K562 (cell line): ENCODE measurements at regions not wholly inside any gene's neighbourhood (a gene's known extent, or its start where the extent isn't known, plus 50 kb on each side); places are given as distances from the start of the nearest gene placed in this dataset. TPM values are rescaled to one million over a fixed set of nuclear protein-coding genes. Genes with fewer than 3 reads are reported as not detected.

Experiments
- CEBPG ChIP-seq, 3 experiments: fragments of 200-800 bp in 1 of 3; sonication (Bioruptor generic) in 1 of 3; sonication (generic) in 1 of 3; formaldehyde crosslinking in 1 of 3; IDR thresholded peaks in 2 of 3; conservative IDR thresholded peaks in 1 of 3; 2 replicates each; pipeline versions ENCODE4 v1.6.1 to v1.8.0; 2016 to 2022; ENCODE audit warnings: missing compliant biosample characterization in 2 of 3, missing genetic modification characterization in 2 of 3, mild to moderate bottlenecking in 1 of 3, missing genetic modification reagents in 1 of 3
- CTBP1 ChIP-seq: fragments of 450-650 bp; IDR thresholded peaks from 2 replicates; pipeline ENCODE4 v1.6.1; 2016; ENCODE audit warnings: borderline replicate concordance
- DMBX1 ChIP-seq: fragments of 250-450 bp; sonication (Bioruptor Pico); IDR thresholded peaks from 2 replicates; pipeline ENCODE4 v1.8.0; 2022; ENCODE audit warnings: inconsistent platforms, mild to moderate bottlenecking, moderate library complexity, borderline replicate concordance
- JUND ChIP-seq, 2 experiments: IDR thresholded peaks; 2 replicates in 1 of 2; 3 replicates in 1 of 2; pipeline ENCODE4 v1.6.1; 2011; ENCODE audit warnings: borderline replicate concordance in 2 of 2, low read depth in 2 of 2, low read length in 2 of 2, improper control_type of control experiment in 1 of 2, missing biosample characterization in 1 of 2, missing genetic modification characterization in 1 of 2, missing genetic modification reagents in 1 of 2
- ZNF79 ChIP-seq: fragments of 250-450 bp; sonication (Bioruptor Pico); IDR thresholded peaks from 2 replicates; pipeline ENCODE4 v1.4.0; 2020; ENCODE audit warnings: low read depth, mild to moderate bottlenecking, moderate library complexity
- ZSCAN32 ChIP-seq: fragments of 450-650 bp; formaldehyde crosslinking; IDR thresholded peaks from 2 replicates; pipeline ENCODE4 v1.4.0; 2020; ENCODE audit warnings: mild to moderate bottlenecking, moderate library complexity
- small RNA-seq: library from RNA; depleted of rRNA; stranded (forward); fragments of <200 nt; gene quantifications from one replicate; pipeline ENCODE3, GENCODE V24; 2014
- TF ChIP-seq, protein P1 (sequence below), 2 experiments: fragments of 450-650 bp in 1 of 2; sonication (generic) in 1 of 2; formaldehyde crosslinking in 1 of 2; IDR thresholded peaks in 1 of 2; conservative IDR thresholded peaks in 1 of 2; 2 replicates each; pipeline versions ENCODE4 v1.6.1 to v1.8.1; 2016 to 2023; ENCODE audit warnings: mild to moderate bottlenecking in 2 of 2, moderate library complexity in 2 of 2, inconsistent platforms in 1 of 2, missing genetic modification reagents in 1 of 2

DNA sequence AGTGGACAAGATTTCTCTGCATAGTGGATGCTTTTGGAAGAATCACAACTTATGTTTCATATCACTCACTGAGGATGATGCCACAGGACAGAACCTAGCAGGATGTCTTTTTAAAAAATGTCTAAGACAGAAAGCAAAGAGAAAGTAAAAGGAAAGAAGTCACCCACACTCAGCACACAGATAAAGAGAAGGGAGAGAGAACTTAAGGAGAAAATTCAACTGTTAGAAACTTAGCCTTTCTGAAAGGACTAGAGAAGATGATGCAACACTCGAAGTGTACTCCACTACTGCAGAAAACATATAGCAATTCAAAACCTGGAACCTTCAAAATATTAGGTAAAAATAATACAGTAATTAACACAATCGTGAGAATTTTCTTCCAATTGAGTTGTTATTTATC is 52.8 kb upstream of the STK26 start (continued):
- peak; percentile 15; the same call in 1 of the 2 replicates for TF ChIP-seq CEBPG (CRISPR knock-in tag; IDR thresholded peaks at IDR 0.05)
- peak; percentile 88 to 95 for TF ChIP-seq CEBPG (tag; conservative IDR thresholded peaks at IDR 0.05 in 1 of 2, IDR thresholded peaks at IDR 0.05 in 1 of 2)
- peak; percentile 77; the same call in 1 of the 2 replicates for TF ChIP-seq ZSCAN32 (CRISPR knock-in tag)
- 0 out of 2 replicates have a peak, but pooled peaks have one; percentile 28 for TF ChIP-seq ZNF79
- TF ChIP-seq, protein P1, sequence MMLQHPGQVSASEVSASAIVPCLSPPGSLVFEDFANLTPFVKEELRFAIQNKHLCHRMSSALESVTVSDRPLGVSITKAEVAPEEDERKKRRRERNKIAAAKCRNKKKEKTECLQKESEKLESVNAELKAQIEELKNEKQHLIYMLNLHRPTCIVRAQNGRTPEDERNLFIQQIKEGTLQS (IDR thresholded peaks at IDR 0.05), result peak; percentile 90
- TF ChIP-seq, protein P1 (CRISPR knock-in tag; conservative IDR thresholded peaks at IDR 0.05), result no peak
- TF ChIP-seq CTBP1, result 0 out of 2 replicates have a peak, but pooled peaks have one; percentile 26
- no peak for TF ChIP-seq DMBX1 (CRISPR knock-in tag)
- TF ChIP-seq JUND (IDR thresholded peaks at IDR 0.05; ENCODE audit: borderline replicate concordance, low read depth, low read length), result peak; percentile 11; the same call in 1 of the 2 replicates
- TF ChIP-seq JUND (tag; IDR thresholded peaks at IDR 0.05; ENCODE audit: borderline replicate concordance, low read depth, low read length), result no peak

Small RNA genes in the stretch of these regions (small RNA-seq; reads per million reads assigned to genes)
- not detected for gene AL008629.1
- gene HDGFP1, result not detected
- not detected for gene MCRIP2P1
- gene RNA5SP514, result 2.8 reads per million, percentile 87 among the genes with 10 or more reads in this experiment
